Liver (tissue), 3 donors: ENCODE measurements at regions not wholly inside any gene's neighbourhood (a gene's known extent, or its start where the extent isn't known, plus 50 kb on each side); places are given as distances from the start of the nearest gene placed in this dataset.

Experiments
- CTCF ChIP-seq: fragments of 150-350 bp; IDR thresholded peaks from 2 replicates; pipeline ENCODE4 v1.5.1; 2017; ENCODE audit warnings: improper control_type of control experiment, low read depth, low read length; ENCODE audit not compliant: missing input control
- EGR1 ChIP-seq, 2 donors: IDR thresholded peaks; 2 replicates each; pipeline ENCODE4 v1.6.1; 2016 to 2018; ENCODE audit warnings: antibody characterized with exemption in 2 of 2, low read depth in 2 of 2
- FOXA1 ChIP-seq: IDR thresholded peaks from 2 replicates; pipeline ENCODE4 v1.6.1; 2016; ENCODE audit warnings: antibody characterized with exemption
- FOXA2 ChIP-seq: IDR thresholded peaks from 2 replicates; pipeline ENCODE4 v1.6.1; 2016; ENCODE audit warnings: antibody characterized with exemption
- GABPA ChIP-seq, 2 donors: IDR thresholded peaks in 1 of 2; conservative IDR thresholded peaks in 1 of 2; 2 replicates each; pipeline ENCODE4 v1.6.1; 2016; ENCODE audit warnings: antibody characterized with exemption in 2 of 2, mild to moderate bottlenecking in 1 of 2, moderate library complexity in 1 of 2
- JUND ChIP-seq, 2 donors: IDR thresholded peaks; 2 replicates each; pipeline ENCODE4 v1.6.1; 2016; ENCODE audit warnings: antibody characterized with exemption in 2 of 2
- MAX ChIP-seq: IDR thresholded peaks from 2 replicates; pipeline ENCODE4 v1.6.1; 2016; ENCODE audit warnings: antibody characterized with exemption
- NR2F2 ChIP-seq: IDR thresholded peaks from 2 replicates; pipeline ENCODE4 v1.6.1; 2016; ENCODE audit warnings: antibody characterized with exemption
- SP1 ChIP-seq: IDR thresholded peaks from 2 replicates; pipeline ENCODE4 v1.6.1; 2018; ENCODE audit warnings: antibody characterized with exemption, mild to moderate bottlenecking
- TAF1 ChIP-seq: conservative IDR thresholded peaks from 2 replicates; pipeline ENCODE4 v1.6.1; 2016; ENCODE audit warnings: antibody characterized with exemption, mild to moderate bottlenecking
- TF ChIP-seq, protein P1 (sequence below): IDR thresholded peaks from 2 replicates; pipeline ENCODE4 v1.6.1; 2016; ENCODE audit warnings: antibody characterized with exemption
- TF ChIP-seq, protein P2 (sequence below): IDR thresholded peaks from 2 replicates; pipeline ENCODE4 v1.6.1; 2016; ENCODE audit warnings: antibody characterized with exemption
- donor health status: healthy.
- donor health status: healthy.

DNA sequence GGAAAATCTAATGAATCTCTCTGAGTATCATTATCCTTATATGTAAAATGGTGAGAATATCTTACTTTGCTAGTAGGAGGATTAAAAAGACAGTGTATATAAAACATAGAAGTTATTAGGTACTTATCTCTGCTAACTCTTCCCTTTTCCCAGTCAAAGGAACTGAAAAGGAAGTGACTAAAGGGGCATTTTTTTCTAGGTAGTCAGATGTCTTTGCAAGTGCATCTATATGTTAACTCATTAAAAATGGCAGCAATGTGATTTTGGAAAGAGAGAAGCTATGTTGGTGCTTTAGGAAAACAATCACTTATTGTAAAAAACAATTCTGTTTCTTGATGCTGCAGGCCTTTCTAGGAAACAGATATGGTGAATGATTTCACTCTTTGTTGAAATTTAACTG, 180.9 kb downstream of the SAMD5 start:
- no peak for TF ChIP-seq CTCF
- no peak for TF ChIP-seq JUND (IDR thresholded peaks at IDR 0.05)
- no peak for TF ChIP-seq GABPA (IDR thresholded peaks at IDR 0.05 in 1 of 2, conservative IDR thresholded peaks at IDR 0.05 in 1 of 2)
- no peak for TF ChIP-seq TAF1
- TF ChIP-seq, protein P1, sequence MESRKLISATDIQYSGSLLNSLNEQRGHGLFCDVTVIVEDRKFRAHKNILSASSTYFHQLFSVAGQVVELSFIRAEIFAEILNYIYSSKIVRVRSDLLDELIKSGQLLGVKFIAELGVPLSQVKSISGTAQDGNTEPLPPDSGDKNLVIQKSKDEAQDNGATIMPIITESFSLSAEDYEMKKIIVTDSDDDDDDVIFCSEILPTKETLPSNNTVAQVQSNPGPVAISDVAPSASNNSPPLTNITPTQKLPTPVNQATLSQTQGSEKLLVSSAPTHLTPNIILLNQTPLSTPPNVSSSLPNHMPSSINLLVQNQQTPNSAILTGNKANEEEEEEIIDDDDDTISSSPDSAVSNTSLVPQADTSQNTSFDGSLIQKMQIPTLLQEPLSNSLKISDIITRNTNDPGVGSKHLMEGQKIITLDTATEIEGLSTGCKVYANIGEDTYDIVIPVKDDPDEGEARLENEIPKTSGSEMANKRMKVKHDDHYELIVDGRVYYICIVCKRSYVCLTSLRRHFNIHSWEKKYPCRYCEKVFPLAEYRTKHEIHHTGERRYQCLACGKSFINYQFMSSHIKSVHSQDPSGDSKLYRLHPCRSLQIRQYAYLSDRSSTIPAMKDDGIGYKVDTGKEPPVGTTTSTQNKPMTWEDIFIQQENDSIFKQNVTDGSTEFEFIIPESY: no peak
- TF ChIP-seq FOXA1: no peak
- TF ChIP-seq FOXA2: no peak
- TF ChIP-seq MAX: no peak
- TF ChIP-seq NR2F2: no peak
- TF ChIP-seq, protein P2, sequence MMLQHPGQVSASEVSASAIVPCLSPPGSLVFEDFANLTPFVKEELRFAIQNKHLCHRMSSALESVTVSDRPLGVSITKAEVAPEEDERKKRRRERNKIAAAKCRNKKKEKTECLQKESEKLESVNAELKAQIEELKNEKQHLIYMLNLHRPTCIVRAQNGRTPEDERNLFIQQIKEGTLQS: no peak
- TF ChIP-seq SP1: no peak
- TF ChIP-seq EGR1 (IDR thresholded peaks at IDR 0.05; ENCODE audit: low read depth in 2 of 2): no peak
